ENCODE measurements at regions not wholly inside any gene's neighbourhood (a gene's known extent, or its start where the extent isn't known, plus 50 kb on each side); places are given as distances from the start of the nearest gene placed in this dataset.
"Not testable (repeated sequence)": the region's sequence is repeated elsewhere in the genome, so short reads cannot be mapped to it uniquely, and the experiment has no call there.

GRCh38 chr2:194462883-194463282, 1194.1 kb upstream of the SLC39A10 start:
- DNase-seq (ENCODE audit: low read depth), result not testable (repeated sequence)

GRCh38 chr2:194455358-194455757, 1201.7 kb upstream of the SLC39A10 start:
- no peak for DNase-seq (ENCODE audit: low read depth)

- no peak for DNase-seq (ENCODE audit: low read depth)
These were observed 1204.5 kb upstream of the SLC39A10 start for GRCh38 chr2:194452504-194452903.

GRCh38 chr2:194445226-194445625, 1211.8 kb upstream of the SLC39A10 start:
- no peak for DNase-seq (ENCODE audit: low read depth)

- no peak for DNase-seq (ENCODE audit: low read depth)
These were observed 1213.1 kb upstream of the SLC39A10 start for GRCh38 chr2:194443926-194444325.

GRCh38 chr2:194424683-194425209, 1232.3 kb upstream of the SLC39A10 start:
- DNase-seq (ENCODE audit: low read depth), result no peak

GRCh38 chr2:194411221-194411620, 1245.8 kb upstream of the SLC39A10 start:
- DNase-seq (ENCODE audit: low read depth), result no peak

- DNase-seq (ENCODE audit: low read depth), result no peak
These were observed 1261.2 kb upstream of the SLC39A10 start for GRCh38 chr2:194395818-194396217.

GRCh38 chr2:194385376-194385775, 1271.7 kb upstream of the SLC39A10 start:
- DNase-seq (ENCODE audit: low read depth), result no peak

- DNase-seq (ENCODE audit: low read depth), result no peak
These were observed 1273.6 kb upstream of the SLC39A10 start for GRCh38 chr2:194383401-194383800.

GRCh38 chr2:194382221-194382620, 1274.8 kb upstream of the SLC39A10 start:
- no peak for DNase-seq (ENCODE audit: low read depth)

- DNase-seq (ENCODE audit: low read depth), result no peak
These were observed 1277.0 kb upstream of the SLC39A10 start for GRCh38 chr2:194380011-194380410.

- peak; percentile 22 for DNase-seq (ENCODE audit: low read depth)
These were observed 1289.6 kb upstream of the SLC39A10 start for GRCh38 chr2:194367390-194367789.

- no peak for DNase-seq (ENCODE audit: low read depth)
These were observed 1293.1 kb upstream of the SLC39A10 start for GRCh38 chr2:194363878-194364277.

GRCh38 chr2:194363295-194363694, 1293.7 kb upstream of the SLC39A10 start:
- DNase-seq (ENCODE audit: low read depth), result no peak

- DNase-seq (ENCODE audit: low read depth), result no peak
These were observed 1304.5 kb upstream of the SLC39A10 start for GRCh38 chr2:194352505-194352904.

GRCh38 chr2:194346193-194346592, 1310.8 kb upstream of the SLC39A10 start:
- DNase-seq (ENCODE audit: low read depth), result no peak

- no peak for DNase-seq (ENCODE audit: low read depth)
These were observed 1311.7 kb upstream of the SLC39A10 start for GRCh38 chr2:194345347-194345746.

- no peak for DNase-seq (ENCODE audit: low read depth)
These were observed 1313.9 kb upstream of the SLC39A10 start for GRCh38 chr2:194343167-194343566.

GRCh38 chr2:194332799-194333490, 1324.1 kb upstream of the SLC39A10 start:
- DNase-seq (ENCODE audit: low read depth), result no peak

- DNase-seq (ENCODE audit: low read depth), result no peak
These were observed 1328.6 kb upstream of the SLC39A10 start for GRCh38 chr2:194328456-194328855.

GRCh38 chr2:194327196-194327888, 1329.7 kb upstream of the SLC39A10 start:
- no peak for DNase-seq (ENCODE audit: low read depth)

GRCh38 chr2:194323740-194324139, 1333.3 kb upstream of the SLC39A10 start:
- DNase-seq (ENCODE audit: low read depth), result no peak
